CD4-positive, alpha-beta T cell treated with Interleukin-1 beta for 1 hour (primary cell): ENCODE measurements at regions not wholly inside any gene's neighbourhood (a gene's known extent, or its start where the extent isn't known, plus 50 kb on each side); places are given as distances from the start of the nearest gene placed in this dataset.

Experiments
- DNase-seq, 2 donors: peaks; one replicate each; pipeline ENCODE4 v3.0.0-alpha.2; 2020 to 2022

DNA sequence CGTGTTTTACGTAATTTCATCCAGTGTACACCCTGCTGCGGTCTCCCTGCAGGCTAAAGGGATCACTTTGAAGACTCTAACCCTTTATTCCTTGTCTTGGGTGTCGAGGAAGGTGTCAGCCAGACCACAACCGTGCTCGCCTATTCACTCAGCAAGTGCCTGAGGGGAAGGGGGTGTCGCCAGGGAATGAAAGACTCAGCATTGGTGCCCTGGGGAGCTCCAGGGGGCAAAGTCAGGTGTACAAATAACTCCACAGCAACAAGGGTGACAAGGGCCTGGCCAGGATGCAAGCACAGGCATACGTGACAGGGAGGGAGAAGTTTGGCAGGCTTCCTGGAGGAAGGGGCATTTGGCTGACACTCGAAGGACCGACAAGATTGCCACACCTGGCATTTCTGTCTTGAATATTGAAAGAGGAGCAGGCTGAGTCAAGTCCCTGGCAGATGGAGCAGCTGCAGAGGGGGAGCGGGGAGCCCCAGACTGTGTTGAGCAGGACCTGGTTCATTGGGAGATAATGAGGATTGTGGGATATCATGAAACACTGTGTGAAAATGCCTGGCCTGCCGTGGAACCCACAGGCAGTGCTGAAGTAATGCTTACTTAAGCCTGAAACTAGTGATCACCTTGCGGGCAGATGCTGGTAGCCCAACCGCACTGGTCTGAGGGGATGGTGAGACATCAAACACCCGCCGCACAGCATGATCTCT lies 93.9 kb downstream of the RHOB start:
- DNase-seq, result no peak

DNA sequence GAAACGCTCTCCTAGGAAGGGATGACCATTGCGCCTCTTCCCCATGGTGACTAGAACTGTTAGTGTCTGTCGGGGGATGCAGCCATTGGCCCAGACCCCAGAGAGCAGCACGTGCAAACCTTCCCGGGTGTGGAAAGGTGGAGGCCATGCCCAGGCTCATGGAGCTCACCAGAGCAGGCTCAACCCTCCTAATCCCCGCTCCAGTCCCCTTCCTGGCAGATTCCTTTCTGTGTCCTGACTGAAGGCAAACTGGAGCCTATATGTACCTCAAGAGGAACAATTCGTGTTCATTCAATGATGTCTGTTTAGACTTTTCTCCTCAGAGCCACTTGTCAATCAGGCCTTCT lies 94.4 kb downstream of the RHOB start:
- no peak for DNase-seq

DNA sequence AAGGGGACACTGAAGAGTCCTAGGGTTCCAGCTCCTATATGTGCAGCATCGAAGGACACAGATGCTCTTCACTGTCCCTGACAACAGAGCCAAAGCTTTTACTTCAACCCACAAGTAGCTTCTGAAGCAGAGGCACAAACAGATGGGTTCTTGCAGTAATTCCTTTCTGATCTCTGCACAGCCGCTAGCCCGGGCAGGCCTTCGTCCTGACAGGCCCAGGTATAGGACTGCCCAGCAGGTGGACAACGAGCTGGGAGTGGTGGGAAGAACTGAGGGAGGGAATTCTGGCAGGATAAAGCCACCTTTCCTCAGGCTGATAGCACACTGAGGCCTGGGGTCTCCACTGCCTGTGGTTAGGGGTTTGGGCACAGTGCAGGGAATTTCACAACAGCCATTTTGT lies 94.8 kb downstream of the RHOB start:
- no peak for DNase-seq

DNA sequence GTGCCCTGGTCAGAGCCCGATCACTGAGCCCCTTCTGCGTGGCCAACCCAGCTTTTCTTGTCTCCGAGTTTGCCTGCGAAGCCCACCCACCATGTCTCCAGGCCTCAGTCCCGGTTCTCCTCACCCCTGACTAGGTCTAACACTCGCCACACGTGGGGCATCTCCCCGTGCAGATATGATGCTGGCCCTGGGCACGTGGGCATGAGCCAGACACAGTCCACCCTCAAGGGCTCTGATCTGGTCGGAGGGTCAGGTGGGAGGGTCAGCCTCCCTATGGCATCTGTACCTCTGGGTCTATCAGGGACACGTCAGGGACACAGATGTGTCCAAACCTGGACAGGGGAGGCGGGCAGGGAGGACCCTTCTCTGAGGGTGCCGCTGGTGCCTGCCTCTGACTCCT lies 95.4 kb downstream of the RHOB start:
- no peak for DNase-seq

DNA sequence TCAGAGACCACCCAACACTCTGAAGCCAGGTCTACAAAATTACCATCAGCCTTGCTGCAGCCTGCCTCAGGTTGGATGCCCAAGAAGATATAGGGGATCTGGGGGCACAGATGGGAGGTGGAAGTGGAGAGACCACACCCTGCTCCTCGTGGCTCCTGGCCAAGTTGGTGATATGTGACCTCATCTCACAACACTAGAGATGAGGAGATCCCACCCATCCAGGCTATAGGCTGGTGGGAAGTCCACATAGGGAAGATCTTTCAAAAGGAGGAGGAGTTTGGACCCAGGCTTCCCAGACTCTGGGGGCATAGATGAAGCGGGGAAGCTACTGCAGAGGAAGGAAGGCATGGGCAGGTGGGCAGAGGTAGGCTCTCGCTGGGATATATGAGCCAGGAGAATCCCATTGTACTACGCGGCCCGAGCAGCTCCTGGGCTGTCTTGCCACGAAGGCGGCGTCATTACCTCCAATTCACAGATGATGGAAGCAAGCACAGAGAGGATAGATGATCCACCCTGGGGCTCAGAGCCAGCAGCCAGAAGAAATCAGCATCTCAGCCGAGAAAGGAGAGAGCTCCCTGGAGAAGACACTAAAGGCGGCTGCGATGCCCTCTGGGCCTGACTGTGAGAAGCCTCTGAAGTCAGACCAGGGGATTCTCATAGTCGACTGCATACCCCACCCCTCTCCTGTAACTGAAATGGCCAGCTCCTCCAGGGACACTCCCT lies 96.0 kb downstream of the RHOB start:
- no peak for DNase-seq

DNA sequence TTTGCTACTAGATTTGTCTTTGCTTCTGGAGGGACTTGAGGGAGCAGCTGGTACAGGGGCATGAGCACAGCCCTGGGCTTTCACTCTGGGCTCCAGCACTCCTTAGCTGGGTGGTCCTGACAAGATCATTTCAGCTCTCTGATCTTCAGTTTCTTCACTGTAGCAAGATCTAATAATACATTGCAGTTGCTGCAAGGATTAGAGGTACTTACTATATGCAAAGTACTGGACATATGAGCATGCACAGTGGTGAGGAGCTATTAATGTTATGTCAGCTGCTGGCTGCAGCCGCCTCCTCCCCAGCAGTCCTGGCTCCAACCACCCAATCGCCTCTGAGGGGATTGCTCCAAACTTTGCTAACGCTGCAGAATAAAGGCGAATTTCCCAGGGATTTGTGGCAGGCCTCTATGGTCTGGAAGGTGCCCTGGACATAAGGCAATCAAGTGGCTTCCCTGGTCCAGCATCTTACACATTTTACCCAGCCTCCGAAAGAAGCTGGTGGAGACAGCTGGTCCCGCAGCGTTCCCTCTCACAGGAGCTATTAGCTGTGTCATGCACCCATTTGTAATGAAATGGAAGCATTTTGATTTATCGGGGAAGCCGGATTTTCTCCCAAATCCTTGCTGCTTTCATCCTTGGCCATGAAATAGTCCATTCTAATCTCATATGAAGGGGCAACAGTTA lies 96.7 kb downstream of the RHOB start:
- no peak for DNase-seq

DNA sequence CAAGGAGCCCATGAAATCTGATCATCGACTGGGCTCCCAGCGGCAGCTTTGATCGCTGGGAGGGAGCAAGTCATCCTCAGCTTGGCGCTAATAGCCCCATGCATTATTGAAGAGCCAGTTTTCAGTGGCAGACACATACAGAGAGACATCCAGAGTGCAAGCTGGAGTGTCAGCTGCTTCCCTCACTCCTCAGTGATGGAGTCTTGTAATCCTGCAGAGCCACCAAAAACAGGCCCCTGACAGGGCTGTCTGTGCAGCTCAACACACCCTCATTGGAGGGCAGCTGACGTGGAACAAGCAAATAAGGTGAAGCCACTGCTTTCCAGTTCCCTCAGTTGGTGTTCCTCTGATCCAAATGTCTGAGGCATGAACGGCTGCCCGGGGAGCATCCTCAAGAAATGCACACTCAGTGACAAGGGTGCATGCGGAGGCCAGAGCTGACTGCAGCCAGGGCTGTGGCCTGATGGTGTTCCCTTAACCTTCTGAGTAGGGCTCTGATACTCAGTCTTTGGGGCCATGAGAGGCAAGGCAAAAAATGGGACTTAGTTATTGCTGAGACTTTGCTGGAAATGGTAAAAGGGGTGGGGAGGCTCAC lies 97.4 kb downstream of the RHOB start:
- DNase-seq, result no peak

DNA sequence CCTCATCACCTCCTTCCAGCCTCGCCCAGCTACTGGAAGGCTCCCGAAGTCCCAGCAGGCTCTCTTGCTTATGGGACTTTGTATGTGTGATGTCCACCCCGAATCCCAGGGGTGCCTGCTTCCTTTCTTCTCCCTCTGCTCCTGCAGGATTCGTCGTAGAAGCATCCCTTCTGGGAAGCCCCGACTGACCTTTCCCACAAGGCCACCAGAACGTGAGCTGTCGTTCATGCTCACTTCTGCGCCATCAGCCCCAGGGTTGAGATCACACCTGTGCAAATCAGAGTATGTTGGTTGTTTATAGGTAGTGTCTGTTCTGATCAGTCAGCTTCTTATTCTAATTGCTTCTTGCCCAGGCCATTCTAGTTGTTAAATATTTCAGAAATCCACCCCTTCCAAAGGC lies 101.8 kb downstream of the HS1BP3 start:
- no peak for DNase-seq

DNA sequence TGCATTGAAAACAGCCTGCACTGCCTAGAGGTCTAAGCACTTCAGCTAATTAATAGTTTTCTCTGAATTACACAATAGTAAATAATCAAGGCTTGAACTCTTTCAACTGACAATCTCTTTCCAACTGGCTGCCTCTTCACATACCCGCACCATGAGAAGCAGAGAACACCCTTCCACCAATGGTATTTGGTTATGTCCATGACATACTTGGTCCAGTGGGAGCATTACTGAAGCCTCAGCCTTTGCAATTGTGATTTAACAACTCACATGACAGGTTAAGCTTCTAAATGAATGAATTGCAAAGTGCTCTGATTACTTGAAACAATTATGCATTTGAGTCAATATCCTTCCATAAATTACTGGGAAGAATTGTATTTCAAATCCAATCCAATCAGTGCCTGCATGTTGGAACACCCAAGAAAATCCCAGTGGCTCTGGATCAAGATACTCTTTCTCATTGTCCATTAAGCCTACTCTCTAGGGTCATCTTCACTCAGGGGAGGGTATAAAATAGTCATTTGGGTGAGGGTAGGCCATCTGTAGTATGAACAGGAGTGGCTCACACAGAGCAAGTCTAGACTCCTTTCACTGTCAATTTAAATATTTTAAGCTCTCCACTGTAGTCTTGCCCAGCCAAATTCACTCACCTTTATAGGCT lies 101.1 kb downstream of the HS1BP3 start:
- no peak for DNase-seq

DNA sequence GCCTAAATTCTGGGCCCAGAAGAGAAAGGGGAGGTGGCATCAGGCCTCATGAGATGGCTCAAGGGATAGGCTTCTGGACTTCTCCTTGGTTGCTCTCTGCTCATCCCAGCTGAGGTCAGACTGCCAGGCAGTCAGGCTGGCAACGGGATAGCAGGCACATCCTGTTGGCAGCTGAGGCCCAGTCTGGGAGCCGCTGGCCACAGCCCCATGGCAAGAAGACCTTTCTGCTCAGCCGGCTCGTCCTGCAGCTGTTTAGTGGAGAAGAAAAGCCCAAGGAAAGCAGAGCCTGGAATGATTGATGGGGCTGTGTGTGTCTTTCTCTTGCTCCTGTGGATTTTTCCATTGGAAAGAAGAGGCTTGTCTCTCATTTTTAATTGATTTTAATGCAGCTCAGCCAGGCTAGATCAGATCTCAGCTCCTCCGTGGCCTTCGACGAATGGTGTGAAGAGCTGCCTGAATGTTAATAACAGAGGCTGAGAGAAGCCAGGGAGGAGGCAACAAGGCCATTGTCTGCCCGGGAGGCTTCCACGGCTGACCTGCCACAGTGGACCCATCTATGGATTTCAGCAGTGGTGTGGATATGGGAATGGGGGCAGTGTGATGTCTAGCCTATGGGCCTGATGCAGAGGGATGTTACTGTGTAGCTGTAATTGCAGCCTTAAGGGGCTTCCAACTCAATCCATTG lies 99.5 kb downstream of the HS1BP3 start:
- DNase-seq, result no peak

DNA sequence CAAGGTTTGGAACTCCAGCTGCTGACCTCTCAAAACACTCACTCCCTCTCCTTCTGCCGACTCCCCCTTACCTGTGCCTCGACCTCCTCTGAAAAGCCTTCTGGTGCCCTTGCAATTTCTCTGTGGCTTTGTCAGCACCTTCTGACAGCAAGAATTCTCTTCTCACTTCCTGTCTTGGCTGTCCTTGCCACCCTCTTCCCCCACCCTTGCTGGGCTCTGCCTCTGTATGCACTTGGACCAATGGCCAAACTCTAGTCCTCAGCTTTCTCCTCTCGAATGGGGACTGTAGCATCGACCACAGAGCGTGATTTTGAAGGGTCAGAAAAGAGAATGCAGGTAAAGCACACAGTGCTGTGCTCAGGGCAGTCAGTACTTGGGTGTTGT lies 99.0 kb downstream of the HS1BP3 start:
- no peak for DNase-seq

DNA sequence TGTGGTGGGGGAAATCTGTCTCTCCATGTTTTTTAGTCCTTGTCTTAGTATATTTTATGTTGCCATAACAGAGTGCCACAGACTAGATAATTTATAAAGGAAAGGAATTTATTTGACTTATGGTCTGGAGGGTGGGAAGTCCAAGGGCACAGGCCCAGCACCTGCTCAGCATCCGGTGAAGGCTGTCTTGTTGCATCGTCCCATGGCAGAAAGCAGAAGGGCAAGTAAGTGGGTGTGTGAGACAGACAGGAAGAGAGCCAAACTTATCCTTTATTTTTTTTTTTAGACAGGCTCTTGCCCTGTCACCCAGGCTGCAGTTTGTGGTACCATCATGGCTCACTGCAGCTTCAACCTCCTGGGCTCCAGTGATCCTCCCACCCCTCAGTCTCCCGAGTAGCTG lies 98.1 kb downstream of the HS1BP3 start:
- DNase-seq, result no peak

DNA sequence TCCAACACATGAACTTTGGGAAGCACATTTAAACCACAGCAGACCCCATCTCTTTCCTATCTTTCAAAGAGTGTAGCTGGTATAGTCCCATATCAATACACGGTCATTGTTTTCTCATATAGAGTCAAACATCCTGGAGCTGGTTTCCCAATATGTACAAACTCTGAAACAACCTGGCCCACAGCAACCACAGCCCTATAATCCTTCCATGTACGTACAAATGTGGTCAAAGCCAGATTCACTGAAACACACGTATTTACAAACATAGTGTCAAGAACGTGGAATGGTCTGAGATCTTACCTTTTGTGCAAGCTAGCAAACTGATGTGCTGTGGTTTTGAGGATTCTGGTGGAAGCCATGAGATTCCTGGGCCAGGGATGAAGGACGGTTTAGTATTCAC lies 97.3 kb downstream of the HS1BP3 start:
- no peak for DNase-seq

DNA sequence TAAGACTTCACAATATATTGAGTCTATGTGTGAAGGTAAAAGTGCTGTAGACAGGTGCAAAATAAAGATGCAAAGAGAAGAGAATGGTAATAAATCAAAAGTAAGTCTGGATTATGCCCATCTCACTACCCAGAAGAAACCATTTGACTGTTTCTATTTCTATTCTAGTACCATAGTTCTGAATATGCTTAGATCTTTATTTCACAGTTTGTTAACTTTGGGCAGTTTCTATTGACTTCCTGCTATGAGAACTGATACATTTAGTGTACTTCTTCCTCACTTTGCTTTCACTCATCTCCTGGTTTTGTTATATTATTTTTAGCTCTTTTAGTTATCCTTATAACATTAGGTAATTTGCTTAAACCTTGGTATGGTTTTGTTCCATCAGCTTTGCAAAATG lies 94.9 kb downstream of the HS1BP3 start:
- no peak for DNase-seq

DNA sequence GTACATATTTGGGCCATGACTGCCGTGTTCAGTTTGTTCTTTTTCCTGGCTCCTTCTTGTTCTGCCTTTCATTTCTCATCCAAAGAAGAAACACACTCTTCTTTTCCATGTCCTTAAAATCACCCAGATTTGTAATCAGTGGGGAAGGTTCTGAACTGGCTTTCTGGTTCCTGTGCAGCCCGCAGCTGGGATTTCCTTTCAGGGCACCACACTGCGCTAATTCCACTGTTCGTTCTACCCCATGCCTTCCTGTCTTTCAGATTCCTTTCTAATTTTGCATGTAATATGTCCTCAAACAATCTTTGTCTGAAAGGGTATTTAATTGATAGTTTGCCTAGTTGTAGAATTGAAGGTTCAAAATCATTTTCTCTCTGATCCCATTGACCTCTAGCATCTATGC lies 94.1 kb downstream of the HS1BP3 start:
- no peak for DNase-seq

DNA sequence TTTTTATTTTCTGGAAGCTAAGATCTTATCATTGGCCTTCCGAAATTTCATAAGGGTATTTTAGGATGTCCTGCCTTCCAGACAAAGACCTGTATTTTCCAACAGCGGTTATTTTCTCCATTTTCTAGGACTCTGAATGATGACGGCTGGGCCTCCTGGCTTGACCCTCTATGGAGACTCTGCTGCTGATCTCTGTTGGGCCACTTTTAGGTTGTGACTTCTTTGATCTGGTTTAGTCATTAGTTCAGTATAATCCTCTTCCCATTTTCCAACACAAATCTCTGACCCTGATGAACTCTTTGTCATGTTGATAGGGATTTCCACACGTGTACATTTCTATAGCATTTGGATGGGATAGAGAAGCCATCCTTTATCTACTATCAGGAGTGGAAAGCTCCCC lies 93.7 kb downstream of the HS1BP3 start:
- no peak for DNase-seq

DNA sequence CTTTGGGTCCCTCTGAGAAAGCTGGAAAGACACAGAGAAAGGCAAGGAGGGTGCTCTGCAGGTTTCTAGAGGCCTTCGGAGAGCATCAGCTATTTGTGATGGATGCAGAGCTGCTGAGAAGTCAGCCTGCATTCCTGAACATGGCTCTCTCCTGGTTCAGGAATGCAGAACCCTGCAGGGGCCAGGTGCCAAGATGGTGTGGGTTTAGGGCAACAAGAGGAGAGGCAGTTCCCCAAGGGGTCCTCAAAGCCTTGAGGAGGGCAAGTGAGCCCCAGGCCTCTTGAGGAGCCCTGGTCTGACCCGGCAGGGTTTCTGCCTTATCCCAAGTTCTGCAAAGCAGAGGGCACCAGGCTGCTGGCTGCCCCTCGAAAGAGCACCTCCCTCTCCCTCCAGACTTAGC lies 93.3 kb downstream of the HS1BP3 start:
- DNase-seq, result no peak

DNA sequence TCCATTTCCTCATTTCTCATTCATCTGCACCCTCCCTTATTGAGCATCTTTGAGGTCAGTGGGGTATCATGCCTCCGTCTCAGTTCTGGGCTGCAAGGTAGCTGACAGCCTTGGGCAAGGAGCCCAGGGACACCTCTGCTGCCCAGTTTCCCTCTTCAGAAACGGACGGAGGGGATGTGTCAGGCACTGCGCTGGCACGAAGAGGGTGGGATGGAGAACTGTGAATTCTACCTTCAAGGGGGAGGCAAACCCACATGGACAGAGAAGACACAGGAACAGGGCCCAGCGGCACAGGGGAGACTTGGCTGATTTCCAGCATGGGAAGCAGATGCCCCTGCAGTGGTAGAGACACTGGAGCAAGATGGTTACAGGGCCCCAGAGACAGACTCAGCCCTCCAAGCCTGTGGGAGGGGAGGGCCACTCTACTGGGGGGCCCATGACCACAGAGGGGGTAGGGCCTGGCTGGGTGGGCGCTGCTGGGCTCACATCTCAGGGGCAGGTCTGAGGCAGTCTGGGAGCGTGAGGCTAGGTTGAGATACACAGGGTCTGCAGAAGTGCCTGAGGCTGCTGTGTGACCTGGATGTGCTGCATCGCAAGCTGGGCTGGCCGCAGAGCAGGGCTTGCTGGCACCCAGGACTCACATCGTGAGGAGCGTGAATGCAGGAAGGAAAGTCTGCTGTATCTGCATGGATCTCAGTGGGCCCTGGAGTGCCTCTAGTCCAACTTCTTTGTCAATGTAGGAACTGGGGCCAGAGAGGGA lies 92.3 kb downstream of the HS1BP3 start:
- DNase-seq, result no peak

DNA sequence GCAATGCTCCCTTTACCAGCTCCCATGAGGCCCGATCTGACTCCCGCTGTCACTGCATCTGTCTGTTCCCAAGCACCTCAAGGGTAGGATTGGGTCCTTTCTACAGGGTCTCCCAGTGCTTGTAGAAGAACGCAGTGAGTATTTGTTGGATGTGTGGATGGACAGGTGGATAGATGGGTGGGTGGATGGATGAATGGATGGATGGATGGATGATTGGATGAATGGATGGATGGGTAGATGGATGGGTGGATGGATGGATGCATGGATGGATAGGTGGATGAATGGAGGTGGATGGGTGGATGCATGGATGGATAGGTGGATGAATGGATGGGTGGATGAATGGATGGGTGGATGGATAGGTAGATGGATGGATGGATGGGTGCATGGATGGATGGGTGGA lies 91.6 kb downstream of the HS1BP3 start:
- no peak for DNase-seq

DNA sequence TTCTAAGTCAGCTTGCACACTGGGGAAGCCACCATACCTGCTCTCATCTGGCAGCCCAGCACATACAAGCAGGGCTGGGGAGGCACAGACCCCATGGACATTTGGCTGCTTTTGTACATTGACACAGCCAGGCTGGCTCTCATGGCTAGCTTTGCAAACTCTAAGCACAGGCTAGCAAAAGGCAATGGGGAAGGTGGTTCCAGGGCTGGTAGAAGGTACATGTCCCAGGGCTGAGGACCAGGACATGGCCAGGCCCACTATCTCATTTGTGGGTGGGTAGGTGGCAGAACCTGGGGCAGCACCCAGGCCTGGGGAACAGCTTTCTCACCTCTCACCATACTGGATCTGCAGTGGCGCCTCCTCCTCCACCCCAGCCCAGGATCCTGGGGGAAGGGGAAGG lies 90.9 kb downstream of the HS1BP3 start:
- no peak for DNase-seq

DNA sequence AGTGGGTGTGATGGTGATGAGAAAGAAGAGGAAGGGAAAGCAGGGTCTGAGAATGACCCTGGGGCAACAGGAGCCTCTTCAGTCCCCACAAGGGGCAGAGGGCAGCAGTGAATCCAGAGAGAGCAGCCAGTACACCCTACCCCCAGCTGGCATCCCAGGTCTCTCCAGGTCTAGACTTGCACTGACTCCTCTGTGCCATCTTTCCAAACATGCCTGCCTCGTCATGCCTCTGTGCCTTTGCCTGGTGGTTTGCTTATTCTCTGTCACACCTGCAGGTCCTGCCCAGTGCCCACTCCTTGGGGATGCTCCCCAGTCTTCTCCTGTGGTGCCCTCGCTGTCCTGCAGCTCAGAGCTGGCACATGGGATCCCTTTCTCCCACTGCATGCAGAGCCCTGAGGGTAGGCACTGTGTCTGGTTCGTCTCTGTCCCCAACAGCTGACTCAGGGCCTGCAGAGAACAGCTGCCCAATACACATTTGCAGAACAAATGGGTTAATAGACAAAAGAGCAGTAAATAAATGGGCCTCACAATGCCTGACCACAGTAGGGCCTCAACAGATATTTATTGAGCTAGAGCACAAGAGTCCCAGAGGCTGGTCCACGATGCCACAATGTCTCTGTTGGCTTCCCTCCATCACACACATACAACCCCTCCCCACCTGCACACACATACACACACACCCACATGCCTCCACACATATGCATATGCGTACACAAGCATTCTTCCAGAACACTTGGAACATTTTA lies 89.8 kb downstream of the HS1BP3 start:
- no peak for DNase-seq
